ENCODE measurements at regions not wholly inside any gene's neighbourhood (a gene's known extent, or its start where the extent isn't known, plus 50 kb on each side); places are given as distances from the start of the nearest gene placed in this dataset.

- no peak for DNase-seq (ENCODE audit: low read depth, low spot score)
Measured at GRCh38 chr12:30095511-30095910, 311.8 kb upstream of the TMTC1 start.

GRCh38 chr12:30092983-30093617 is 309.4 kb upstream of the TMTC1 start:
- no peak for DNase-seq (ENCODE audit: low read depth, low spot score)

DNA sequence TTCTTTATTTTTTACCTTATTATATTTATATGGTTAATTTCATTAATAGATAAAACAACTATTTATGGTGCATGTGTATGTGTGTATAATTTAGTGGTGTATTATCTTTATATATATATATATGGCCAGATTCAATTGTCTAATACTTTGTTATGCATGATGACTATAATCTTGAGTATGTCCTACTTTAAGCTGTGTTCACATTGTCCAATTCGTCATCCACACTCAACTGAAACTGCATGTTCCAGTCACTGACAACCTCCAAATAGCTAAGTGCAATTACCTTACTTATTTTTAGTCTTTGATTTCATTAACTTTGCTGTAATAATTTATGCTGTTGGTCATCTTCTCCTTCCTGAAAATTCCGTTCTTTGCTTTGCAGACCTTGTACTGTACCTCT is 306.5 kb upstream of the TMTC1 start:
- DNase-seq (ENCODE audit: low read depth, low spot score) = no peak

- no peak for DNase-seq (ENCODE audit: low read depth, low spot score)
Measured at GRCh38 chr12:30088259-30088995, 304.7 kb upstream of the TMTC1 start.

DNA sequence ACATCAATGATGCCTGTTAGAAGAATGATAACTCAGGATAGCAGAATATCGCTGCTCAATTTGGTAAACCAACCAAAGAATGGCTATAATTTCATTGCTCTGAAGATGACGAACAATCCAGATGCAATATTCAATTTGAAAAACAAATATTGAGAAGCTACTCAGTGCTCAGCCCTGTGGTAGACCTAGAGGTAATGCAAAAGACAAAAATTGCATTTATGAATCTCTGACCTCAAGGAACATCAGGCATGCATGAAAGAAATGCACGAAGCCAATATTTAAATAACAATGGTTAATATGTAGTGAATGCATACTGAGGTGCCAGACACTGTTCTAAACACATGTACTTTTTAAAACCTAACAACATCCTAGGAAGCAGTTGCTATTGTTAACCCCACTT is 298.6 kb upstream of the TMTC1 start:
- no peak for DNase-seq (ENCODE audit: low read depth, low spot score)

- no peak for DNase-seq (ENCODE audit: low read depth, low spot score)
Measured at GRCh38 chr12:30074916-30075315, 291.2 kb upstream of the TMTC1 start.

GRCh38 chr12:30072824-30073223 is 289.1 kb upstream of the TMTC1 start:
- DNase-seq (ENCODE audit: low read depth, low spot score) = no peak

GRCh38 chr12:30067146-30067545 is 283.4 kb upstream of the TMTC1 start:
- no peak for DNase-seq (ENCODE audit: low read depth, low spot score)

DNA sequence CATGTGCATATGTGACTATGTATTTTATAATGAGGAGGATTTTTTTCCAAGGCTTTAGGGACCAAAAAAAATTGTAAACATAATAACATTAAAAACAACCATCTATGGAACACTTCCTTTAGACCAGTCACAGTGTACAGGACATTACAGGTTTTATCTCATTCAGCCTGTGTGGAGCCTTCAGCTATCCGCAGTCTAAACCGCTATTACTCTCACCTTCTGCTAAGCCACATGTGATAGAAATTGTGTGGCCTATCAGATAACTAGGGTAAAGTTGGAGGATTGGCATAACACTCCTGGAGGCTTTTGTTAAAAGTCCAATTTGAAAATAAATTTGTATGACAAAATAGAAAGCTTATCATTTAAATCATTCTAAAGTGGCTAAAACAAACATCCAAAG is 281.2 kb upstream of the TMTC1 start:
- DNase-seq (ENCODE audit: low read depth, low spot score) = no peak

GRCh38 chr12:30063435-30063945 is 279.7 kb upstream of the TMTC1 start:
- DNase-seq (ENCODE audit: low read depth, low spot score) = no peak

DNA sequence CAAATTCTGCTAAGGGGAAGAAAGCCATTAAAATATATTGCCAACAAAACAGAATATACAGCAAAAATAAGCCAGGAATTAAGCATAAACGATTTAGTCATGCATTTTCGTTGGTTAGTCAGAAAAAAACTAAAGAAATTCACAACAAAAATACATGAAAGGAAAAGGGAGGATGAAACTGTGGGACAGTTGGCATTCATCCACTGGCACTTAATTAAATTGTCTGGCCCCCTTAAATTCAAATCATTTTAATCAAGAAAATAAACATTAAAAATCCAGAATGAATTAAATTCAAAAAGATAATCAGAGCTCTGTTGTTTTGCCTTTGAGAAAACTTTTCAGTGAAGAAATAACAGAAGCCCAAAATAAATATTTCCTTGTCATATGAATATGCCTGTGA is 264.6 kb upstream of the TMTC1 start:
- DNase-seq (ENCODE audit: low read depth, low spot score) = no peak

DNA sequence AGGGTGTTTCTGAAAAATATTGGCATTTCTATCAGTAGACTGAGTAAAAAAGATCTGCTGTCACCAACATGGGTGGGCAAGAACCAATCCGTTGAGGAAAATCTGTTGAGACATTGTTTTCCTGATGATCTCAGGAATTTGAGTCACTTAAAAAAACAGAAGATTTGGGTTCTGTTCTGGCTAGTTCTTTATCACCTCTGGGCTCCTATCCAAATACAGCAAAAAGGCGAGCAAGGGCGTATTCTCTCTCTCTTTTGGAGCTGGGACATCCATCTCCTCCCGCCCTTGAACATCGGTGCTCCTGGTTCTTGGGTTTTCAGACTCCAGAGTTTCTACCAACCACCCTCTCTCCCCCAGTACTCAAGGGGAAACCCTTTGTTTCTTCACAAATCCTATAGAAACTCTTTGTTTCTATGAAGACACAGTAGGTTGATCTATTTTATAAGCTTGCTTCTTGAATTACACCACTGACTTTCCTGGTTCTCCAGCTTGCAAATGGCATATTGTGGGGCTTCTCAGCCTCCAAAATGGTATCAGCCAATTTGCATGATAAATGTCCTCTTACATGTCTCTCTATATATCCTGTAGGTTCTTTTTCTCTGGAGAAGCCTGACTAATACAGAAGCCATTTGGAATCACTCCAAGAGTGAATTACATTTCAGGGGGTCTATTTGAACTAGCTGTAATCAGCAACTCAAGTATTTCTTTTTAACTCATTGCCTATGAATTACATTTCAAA is 263.9 kb upstream of the TMTC1 start:
- DNase-seq (ENCODE audit: low read depth, low spot score) = peak; percentile 7

DNA sequence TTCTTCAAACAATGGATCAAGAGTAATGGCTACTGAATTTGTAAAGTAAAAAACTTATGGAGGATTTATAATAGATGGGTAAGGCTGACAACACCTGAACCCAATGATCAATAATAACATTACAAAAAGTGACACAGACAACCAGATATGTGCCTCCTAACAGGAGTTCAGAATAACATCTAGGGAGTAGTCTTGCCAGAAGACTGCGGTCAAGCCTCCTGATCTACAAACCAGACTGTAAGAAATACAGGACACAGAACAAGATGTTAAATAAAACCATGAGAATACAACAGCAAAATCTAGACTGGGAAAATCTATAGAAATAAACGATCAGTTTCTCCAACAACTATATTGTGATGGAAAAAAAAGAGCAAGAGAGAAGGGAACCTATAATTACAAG is 262.6 kb upstream of the TMTC1 start:
- no peak for DNase-seq (ENCODE audit: low read depth, low spot score)

DNA sequence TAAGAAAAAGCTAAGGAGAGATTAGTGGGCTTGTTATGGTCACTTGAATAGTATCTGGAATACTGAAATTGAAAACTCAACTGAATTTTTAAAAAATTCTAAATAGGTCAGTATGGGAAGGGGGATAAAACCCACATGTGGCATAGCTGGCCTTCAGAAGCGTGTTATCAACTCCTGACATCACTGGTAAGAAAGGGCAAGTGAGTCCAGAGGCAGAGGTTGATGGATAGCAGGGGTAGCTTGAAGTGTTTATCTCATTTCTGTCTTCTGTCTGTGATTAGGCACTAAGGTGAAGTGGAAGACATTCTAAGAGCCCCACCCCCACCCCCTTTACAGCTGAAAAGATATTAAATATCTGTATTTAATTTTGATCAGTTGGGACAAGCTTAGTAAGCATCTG is 261.4 kb upstream of the TMTC1 start:
- no peak for DNase-seq (ENCODE audit: low read depth, low spot score)

DNA sequence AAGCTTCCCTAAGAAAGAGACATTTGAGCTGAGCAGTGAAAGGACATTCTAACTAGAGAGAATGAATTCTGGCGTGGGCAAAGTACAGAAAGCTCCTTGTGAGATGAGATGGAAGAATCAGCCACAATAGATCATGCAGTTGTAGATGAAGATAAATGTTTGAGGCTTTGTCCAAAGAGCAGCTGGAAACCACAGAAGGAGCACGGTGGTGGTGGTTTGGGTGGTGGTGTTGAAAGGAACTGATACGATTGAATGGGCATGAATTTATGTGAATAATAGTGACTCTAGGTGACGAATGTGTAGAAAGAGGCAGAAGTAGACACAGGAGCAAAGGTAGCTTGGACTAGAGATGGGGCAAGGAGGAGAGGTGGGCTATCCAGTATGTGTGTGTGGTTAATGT is 260.5 kb upstream of the TMTC1 start:
- no peak for DNase-seq (ENCODE audit: low read depth, low spot score)

DNA sequence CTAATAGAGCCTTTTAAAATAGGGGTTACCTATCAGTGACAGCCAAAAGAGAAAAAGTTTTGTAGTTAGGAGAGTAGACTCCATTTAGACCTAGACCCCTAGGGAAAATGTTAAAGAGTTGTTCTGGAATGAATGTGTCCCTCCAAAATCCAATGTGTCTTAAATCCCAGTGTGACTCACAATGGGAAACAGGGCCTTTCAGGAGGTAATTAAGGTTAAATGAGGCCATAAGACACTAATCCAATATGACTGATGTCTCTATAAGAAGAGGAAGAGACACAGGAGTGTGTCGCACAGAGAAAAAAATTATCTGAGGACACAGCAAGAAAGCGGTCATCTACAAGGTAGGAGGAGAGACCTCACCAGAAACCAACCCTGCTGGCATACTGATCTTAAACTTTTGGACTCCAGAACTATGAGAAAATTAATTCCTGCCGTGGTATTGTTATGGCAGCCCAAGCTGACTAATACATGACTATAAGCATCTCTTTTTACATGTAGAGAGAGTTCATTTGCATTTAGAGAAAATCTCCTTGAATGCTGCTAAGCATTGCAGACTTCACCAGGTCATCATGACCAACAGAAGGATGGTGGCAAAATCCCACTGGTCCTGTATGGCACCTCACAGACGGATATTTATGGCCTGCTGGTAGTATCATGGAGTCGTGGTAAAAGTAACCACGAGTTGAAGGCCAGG is 259.6 kb upstream of the TMTC1 start:
- DNase-seq (ENCODE audit: low read depth, low spot score) = no peak

- DNase-seq (ENCODE audit: low read depth, low spot score) = no peak
Measured at GRCh38 chr12:30041096-30041495, 257.4 kb upstream of the TMTC1 start.

- no peak for DNase-seq (ENCODE audit: low read depth, low spot score)
Measured at GRCh38 chr12:30030693-30031374, 247.1 kb upstream of the TMTC1 start.

DNA sequence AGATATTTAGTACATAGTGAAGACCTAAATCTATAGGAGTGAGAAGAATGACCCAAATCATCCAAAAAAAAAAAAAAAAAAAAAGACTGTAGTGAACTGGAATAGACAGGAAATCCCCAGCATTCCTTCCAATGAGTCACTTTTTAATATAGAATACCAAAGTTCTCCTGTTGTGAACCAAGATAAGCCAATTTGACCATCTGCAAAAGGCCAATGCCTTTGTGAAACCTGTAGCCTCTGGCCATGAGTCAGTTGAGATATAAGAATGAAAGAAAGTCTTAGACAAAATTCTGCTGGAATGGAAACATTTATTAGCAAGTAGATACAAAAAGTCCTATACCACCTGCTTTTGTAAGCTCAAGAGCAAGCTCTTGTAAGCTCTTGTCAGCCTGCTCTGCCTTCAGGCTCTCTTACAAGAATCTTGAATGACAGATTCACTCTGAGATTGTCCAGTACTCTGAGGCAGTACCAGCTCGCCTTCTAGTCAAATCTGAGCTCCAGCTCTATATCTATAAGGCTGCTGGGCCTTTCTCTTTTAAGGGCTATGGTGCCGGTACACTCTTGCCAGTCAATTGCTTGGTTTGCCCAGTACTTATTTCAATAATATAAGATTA is 243.0 kb upstream of the TMTC1 start:
- DNase-seq (ENCODE audit: low read depth, low spot score) = no peak

DNA sequence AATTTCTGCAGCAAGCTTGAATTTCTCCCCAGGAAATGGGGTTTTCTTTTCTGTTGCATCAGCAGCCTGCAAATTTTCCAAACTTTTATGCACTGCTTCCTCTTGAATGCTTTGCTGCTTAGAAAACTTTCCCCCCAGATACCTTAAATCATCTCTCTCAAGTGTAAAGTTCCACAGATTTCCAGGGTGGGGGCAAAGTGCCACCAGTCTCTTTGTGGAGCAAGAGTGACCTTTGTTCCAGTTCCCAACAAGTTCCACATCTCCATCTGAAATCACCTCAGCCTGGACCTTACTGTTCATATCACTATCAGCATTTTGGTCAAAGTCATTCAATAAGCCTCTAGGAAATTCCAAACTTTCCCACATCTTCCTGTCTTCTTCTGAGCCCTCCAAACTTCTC is 241.6 kb upstream of the TMTC1 start:
- DNase-seq (ENCODE audit: low read depth, low spot score) = no peak

DNA sequence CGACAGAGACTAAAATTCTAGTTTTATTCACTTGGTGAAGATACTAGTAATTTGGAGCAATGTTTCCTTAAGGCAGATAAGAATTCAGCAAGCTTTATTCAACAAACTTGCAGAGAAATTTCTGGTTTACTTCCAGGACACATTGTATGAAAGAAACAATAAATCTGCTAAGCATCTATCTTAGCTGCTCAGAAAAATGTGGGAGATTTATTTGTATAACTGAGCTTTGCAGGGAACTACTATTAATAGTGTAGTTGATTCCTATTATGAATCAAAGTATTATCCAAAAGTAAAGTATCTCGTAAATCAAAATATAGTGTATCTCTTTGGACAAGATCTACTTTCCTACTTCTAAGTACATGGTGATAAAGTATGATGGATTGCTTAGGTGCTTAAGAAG is 239.4 kb upstream of the TMTC1 start:
- DNase-seq (ENCODE audit: low read depth, low spot score) = no peak

All from iPS DF 19.7 (cell line).